ENCODE measurements at regions not wholly inside any gene's neighbourhood (a gene's known extent, or its start where the extent isn't known, plus 50 kb on each side); places are given as distances from the start of the nearest gene placed in this dataset.
"Not testable (repeated sequence)": the region's sequence is repeated elsewhere in the genome, so short reads cannot be mapped to it uniquely, and the experiment has no call there.

GRCh38 chr5:92838253-92838652 lies 742.8 kb downstream of the NR2F1-AS1 start:
- Histone ChIP-seq H3K27me3 (ENCODE audit: insufficient read depth, poor library complexity, severe bottlenecking) (no peaks in the 10 kb centered on the region), H3K4me3 (replicated peaks; ENCODE audit: insufficient read depth, low read length) (no peak overlapping the region), H3K27ac (replicated peaks) (no peak overlapping the region)
- DNase-seq (ENCODE audit: low read depth in 1 of 2, low spot score in 1 of 2) = no peak
- TF ChIP-seq, protein P1, sequence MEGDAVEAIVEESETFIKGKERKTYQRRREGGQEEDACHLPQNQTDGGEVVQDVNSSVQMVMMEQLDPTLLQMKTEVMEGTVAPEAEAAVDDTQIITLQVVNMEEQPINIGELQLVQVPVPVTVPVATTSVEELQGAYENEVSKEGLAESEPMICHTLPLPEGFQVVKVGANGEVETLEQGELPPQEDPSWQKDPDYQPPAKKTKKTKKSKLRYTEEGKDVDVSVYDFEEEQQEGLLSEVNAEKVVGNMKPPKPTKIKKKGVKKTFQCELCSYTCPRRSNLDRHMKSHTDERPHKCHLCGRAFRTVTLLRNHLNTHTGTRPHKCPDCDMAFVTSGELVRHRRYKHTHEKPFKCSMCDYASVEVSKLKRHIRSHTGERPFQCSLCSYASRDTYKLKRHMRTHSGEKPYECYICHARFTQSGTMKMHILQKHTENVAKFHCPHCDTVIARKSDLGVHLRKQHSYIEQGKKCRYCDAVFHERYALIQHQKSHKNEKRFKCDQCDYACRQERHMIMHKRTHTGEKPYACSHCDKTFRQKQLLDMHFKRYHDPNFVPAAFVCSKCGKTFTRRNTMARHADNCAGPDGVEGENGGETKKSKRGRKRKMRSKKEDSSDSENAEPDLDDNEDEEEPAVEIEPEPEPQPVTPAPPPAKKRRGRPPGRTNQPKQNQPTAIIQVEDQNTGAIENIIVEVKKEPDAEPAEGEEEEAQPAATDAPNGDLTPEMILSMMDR (IDR thresholded peaks at IDR 0.05; ENCODE audit: insufficient read depth, low read length) = no peak
- TF ChIP-seq POLR2AphosphoS5 (IDR thresholded peaks at IDR 0.05; ENCODE audit: low read depth) (no peak), REST (IDR thresholded peaks at IDR 0.05; ENCODE audit: insufficient replicate concordance, low read depth) (no peak), SPI1 (IDR thresholded peaks at IDR 0.05; ENCODE audit: borderline replicate concordance, low read depth) (no peak), GABPA (IDR thresholded peaks at IDR 0.05; ENCODE audit: low read depth) (no peak)

DNA sequence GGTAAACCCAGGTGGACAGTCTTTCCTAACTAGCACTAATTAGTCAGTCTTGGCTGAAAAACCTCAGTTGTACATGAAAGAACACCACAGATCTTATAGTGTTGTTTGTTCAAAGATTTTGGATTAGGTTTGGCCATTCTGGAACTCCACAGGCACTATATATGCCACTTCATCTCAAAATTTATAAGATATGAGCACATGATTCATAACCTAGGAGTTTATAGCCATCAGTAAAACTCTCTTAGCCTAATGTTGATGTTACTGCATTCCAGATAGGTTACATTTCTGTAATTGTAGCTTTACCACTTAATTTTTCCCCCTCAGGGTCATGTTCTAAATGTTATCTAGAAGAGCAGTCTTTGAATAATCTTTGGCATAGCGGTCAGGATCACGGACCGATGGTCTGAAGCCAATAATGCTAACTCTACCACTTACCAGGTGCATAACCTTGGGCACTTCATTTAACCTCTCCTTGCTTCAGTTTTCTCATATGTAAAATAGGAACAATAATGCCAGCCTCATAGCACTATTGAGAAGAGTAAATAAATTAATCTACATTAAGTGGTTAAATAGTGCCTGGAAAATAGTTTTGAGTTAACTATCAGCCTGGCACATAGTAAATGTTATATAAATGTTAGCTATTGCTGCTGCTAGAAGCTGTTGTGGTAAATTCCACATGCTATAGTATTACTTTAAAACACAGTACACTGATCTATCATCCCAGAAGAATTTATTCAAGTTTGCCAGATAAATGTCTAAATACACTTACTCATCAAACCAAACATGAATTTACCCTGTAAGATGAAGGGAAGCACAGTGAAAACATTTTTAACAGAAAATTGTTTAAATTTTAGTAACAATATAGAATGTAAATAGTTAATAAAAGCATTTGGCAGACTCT lies 743.9 kb downstream of the NR2F1-AS1 start:
- no peak for DNase-seq (ENCODE audit: low read depth in 1 of 2, low spot score in 1 of 2)
- no peak overlapping the region for H3K4me3 ChIP-seq (replicated peaks; ENCODE audit: insufficient read depth, low read length)
- TF ChIP-seq GABPA (IDR thresholded peaks at IDR 0.05; ENCODE audit: low read depth) (no peak), POLR2AphosphoS5 (IDR thresholded peaks at IDR 0.05; ENCODE audit: low read depth) (no peak), REST (IDR thresholded peaks at IDR 0.05; ENCODE audit: insufficient replicate concordance, low read depth) (no peak), SPI1 (IDR thresholded peaks at IDR 0.05; ENCODE audit: borderline replicate concordance, low read depth) (no peak)
- TF ChIP-seq, protein P1 (IDR thresholded peaks at IDR 0.05; ENCODE audit: insufficient read depth, low read length) = no peak
- no peak overlapping the region for H3K27ac ChIP-seq (replicated peaks)
- no peaks in the 10 kb centered on the region for H3K27me3 ChIP-seq (ENCODE audit: insufficient read depth, poor library complexity, severe bottlenecking)

DNA sequence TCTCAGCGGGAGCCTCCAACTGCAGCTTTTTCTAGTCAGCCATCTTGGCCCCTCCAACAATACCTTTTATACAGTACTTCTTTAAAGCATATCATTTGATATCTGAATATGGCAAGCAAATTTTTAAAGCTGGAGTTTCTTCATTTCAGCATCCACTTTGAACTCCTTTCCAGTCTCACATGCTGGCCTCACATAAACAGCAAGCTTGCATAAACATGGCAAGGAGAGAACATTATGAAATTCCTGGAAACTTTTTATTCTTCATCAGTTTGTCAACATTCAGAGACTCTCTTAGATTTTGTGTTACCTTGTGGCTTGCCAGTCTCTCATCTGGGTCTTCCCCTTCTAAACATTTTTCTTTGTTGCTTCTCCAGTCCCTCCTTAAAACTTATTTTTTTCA lies 745.3 kb downstream of the NR2F1-AS1 start:
- Histone ChIP-seq H3K4me3 (replicated peaks; ENCODE audit: insufficient read depth, low read length) (no peak overlapping the region), H3K27ac (replicated peaks) (no peak overlapping the region), H3K27me3 (ENCODE audit: insufficient read depth, poor library complexity, severe bottlenecking) (no peaks in the 10 kb centered on the region)
- TF ChIP-seq SPI1 (IDR thresholded peaks at IDR 0.05; ENCODE audit: borderline replicate concordance, low read depth) = no peak
- TF ChIP-seq, protein P1 (IDR thresholded peaks at IDR 0.05; ENCODE audit: insufficient read depth, low read length) = no peak
- TF ChIP-seq REST (IDR thresholded peaks at IDR 0.05; ENCODE audit: insufficient replicate concordance, low read depth) = no peak
- no peak for TF ChIP-seq POLR2AphosphoS5 (IDR thresholded peaks at IDR 0.05; ENCODE audit: low read depth)
- TF ChIP-seq GABPA (IDR thresholded peaks at IDR 0.05; ENCODE audit: low read depth) = no peak
- no peak for DNase-seq (ENCODE audit: low read depth in 1 of 2, low spot score in 1 of 2)

- not testable (repeated sequence) for H3K27me3 ChIP-seq (ENCODE audit: insufficient read depth, poor library complexity, severe bottlenecking)
Measured at GRCh38 chr5:92823551-92823950, 757.5 kb downstream of the NR2F1-AS1 start.

More at GRCh38 chr5:92823551-92823950, 757.5 kb downstream of the NR2F1-AS1 start:
- not testable (repeated sequence) for H3K27ac ChIP-seq (replicated peaks); DNase-seq (ENCODE audit: low read depth in 1 of 2, low spot score in 1 of 2); H3K4me3 ChIP-seq (replicated peaks; ENCODE audit: insufficient read depth, low read length)

All from HL-60 (cell line).